GM18508 (cell line): ENCODE measurements at regions not wholly inside any gene's neighbourhood (a gene's known extent, or its start where the extent isn't known, plus 50 kb on each side); places are given as distances from the start of the nearest gene placed in this dataset.

Experiments used
- ATAC-seq: cut with Tn5 transposase; IDR thresholded peaks from one replicate; pipeline ENCODE4 v1.9.1; 2021; ENCODE audit warnings: moderate number of reproducible peaks; ENCODE audit not compliant: insufficient read depth, unreplicated experiment

DNA sequence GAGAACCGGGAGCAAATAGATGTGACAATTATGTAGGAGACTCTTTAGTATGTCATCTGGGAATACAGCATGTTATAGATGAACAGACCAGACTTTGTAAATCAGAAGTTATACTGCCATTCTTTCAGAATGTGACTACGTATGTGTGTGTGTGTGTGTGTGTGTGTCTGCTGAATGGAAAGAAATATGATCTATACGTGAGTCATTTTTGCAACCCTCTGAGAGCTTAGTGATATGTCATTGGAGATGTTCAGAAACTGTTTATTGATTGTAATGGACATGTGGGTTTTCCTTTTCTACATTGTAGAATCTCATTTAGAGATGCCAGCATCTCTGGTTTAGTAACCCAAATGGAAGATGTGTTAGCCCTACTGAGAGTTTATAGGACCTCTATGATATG, 731.5 kb downstream of the TLE1 start:
- no peak for ATAC-seq

DNA sequence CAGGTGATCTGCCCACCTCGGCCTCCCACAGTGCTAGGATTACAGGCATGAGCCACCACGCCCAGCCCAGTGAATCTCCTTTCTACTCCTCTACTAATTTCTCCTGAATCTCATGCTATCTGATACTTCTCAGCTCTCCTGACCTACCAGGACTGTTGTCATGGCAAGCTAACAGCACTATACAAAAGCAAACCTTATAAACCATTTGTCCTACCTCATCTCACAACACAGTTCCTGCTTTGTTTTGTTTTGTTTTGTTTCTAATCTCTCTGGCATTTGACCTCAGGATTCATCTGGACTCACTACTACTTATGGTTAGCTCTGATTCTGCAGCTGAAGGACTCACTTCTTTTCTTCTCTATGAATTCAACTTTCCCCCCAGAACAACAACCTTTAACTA, 734.8 kb downstream of the TLE1 start:
- ATAC-seq: no peak

DNA sequence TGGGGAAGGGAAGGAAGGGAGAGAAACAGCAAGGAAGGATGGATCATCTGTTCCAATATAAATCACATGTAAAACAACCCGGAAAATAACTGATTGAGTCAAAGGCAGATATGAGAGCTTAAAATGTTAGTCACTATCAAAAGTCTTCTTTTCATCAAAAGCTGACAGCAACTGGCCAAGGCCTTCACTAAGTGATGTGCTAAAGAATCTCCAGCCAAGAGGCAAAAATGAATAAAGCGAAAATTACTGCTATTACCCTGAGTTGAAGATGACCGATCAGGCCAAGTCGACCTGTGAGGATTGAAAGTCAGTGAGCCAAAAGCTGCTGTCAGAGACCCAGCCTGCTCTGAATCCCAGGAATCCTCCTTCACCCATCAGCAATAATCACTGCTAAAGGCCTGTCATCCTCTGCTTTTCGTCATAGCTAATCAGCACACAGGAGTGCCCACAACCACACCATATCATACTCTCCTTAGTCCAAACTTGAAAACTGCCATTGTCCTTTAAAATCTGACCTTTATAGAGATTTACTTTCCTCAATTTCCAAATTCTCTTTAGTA, 736.9 kb downstream of the TLE1 start:
- no peak for ATAC-seq

DNA sequence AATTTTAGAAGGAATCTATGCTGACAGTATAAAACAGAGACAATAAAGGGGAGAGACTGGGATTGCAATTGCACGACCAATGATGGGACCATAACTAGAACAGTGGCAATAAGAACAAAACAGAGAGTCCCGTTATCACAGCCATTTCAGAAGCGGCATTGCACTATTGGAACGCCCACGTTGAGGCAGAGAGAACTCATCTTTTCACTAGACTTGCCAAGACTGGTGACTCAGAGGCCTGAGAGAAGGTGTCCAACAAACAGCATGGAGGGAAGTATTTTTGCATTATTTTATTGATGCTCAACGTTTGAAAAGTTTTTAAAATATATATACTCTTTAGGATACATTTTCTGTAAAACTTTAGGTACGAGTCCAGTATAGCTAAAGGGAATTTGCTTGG, 737.7 kb downstream of the TLE1 start:
- ATAC-seq: no peak

DNA sequence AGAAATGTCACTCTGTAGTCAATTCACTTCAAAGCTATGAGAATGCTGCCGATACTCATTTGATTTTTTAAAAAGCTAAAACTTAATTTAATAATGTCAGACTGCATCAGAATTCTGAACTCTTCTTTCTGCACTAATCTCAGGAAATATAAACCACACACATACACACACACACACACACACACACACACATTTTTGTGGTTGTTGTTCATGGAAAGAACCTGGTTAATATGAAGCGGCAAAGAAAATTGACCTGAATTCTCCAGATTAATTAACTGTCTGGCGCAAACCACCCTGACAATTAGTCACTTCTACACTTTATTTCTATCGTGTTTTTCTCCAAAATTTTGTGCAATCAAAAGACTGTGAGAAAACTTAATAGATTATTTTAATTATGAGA, 740.5 kb downstream of the TLE1 start:
- no peak for ATAC-seq

DNA sequence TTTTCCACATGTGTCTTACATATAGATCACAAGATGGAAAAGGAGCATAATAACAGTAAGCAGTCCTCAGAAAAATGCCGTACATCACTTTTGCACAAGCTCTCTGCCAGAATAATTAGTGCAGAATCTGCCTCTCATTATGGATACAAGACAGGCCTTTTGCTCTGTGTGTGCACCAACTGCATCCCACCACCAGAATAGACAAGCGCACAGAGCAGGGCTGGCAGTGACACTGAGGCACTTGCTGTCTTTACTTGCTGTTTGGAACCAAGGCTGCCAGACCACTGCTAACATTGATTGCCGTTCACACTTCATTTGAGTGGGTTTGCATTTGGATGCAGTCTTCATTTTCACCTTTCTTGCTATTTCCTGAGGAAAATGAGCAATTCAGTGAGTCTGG, 741.3 kb downstream of the TLE1 start:
- no peak for ATAC-seq

DNA sequence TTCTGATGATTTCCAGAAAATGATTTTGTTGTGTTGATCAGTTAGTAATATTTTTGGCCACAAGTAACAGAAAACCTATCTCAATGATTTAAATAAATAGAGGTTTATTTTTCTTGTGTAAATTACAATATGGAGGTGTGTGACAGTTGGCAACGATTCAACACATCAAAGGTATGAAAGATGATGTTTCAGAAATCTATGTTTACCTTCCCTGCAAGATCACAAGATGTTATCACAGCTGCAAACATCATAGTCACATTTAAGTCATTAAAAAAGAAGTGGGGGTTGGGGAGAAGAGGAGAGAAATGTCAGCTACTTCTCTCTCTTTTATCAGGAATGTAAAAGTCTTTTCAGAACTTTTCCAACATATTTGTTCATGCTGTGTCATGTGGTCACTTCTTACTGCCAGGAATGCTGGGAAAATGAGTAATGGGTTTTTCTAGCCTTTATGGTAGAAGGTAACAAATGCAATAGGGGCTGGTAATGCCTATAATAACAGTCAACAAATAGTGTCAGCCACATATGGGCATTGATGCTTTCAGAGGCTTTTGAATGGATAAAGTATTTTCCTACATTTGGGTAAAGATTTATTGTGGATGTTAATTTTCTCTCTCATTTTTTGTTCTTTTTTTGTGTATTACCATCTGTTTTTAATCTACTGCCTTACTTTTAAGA, 742.7 kb downstream of the TLE1 start:
- no peak for ATAC-seq

DNA sequence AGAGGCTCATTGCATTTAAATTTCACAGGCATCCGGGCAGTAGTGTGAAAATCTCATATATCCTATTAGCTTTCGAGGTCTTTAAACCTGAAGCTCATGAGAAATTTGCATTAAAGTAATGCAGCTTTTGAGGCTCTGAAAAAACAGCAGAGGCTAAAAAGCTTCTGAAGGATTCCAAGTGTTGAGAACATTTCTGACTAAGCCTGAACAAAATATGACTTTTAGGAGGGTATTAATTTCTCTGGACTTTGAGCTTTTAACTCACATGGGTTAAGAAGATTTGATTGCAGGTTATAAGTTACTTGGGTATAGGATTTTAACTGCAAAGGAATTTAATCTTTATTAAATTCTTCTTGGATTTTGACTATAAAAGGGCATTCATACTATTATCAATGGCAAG, 743.9 kb downstream of the TLE1 start:
- ATAC-seq: no peak

DNA sequence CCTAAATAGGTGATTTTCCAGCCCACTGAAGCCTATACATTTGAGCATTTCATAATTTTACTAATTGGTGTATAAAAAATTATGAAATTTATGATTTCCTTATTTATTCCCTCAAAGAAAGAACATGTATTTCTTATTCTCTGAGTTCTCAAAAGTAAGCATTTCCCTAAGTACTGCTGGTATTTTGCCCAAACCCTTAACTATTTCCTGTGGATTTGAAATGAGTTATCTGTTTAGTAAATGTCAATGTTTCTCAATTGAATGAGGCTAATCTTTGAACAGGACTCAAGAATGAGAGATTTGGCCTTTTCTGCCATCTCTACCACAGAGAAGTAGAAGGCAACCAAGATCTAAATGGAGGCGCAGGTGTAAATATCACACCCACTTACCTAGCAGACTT, 751.7 kb downstream of the TLE1 start:
- ATAC-seq: no peak

DNA sequence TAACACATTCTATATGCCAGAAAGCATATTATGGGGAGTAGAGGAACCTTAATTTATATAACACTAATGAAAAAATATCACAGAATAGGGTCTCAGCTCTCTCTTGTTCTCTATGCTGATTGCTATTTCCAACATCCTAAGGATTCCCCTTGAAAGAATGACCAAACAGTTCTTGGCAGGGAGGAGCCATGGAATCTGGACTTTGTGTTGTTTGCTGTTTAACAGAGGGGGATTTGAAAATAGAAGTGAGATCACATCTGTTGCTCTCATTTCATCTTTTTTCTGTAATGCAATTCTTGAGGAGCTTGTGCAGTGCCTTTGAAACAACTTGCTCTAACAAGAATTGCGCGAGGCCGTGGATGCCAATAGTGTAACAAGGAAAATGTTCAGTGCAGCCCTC, 755.3 kb downstream of the TLE1 start:
- ATAC-seq: no peak

DNA sequence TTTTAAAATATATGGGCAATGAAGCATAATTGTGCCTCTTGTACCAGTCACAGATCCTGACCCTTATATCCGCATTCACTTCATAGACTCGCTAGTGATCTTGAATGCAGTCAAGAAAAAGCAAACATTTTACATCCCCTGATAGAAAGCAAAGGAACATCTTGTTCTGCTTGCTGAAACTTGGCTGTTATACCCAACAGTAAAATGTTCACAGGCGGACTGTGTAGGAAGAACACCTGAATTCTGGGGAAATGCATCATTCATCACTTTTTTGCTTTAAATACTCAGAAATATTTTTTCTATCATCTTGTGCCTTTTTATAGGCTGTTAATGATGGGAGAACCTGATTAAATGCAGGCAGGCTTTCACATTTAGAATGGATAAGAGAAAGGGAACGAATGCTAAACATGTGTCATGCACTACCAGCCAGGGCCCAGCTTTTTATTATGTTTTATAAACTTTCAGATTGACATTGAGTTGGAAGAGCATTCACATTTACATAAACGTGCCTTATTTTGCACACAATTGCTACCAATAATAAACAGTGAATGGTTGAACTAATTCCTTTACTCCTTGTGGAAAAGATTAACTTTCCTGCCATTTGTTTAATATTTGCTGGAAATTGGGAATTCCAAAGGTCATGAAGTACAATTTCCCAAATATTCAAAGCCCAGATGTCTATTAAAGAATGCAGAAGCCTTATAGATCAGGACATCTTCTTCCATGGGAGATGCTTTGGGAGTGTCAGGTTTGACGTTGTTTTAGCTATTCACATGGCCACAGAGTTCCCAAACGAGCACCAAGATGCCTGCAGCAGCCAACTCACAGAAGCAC, 756.2 kb downstream of the TLE1 start:
- ATAC-seq: no peak

DNA sequence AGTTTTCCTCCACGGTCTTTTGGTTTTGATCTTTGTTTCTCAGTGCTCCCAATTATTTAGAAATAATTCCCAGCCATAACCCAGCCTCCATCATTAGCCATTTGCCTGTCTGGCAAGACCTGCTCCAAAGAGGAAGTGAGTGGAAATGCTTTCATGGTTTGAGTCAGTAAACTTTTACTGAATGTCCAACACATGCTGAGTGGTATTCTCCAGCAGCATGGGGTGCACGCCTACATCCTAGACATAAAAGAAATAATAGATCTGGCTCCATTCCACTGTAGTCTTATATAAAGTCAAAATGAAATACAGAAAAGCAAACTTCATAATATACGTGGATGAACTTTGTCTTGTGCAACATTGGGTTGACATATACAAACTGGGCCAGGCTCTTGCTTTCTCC, 757.2 kb downstream of the TLE1 start:
- ATAC-seq: no peak

DNA sequence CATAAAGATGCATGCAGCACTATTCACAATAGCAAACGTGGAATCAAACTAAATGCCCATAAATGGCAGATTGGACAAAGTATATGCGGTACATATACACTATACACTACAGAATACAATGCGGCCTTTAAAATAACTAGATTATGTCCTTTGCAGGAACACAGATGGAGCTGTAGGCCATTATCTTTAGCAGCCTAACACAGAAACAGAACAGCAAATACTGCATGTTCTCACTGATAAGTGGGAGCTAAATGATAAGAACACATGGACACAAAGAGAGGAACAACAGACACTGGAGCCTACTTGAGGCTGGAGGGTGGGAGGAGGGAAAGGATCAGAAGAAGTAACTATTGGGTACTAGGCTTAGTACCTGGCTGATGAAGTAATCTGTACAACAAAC, 758.2 kb downstream of the TLE1 start:
- no peak for ATAC-seq

DNA sequence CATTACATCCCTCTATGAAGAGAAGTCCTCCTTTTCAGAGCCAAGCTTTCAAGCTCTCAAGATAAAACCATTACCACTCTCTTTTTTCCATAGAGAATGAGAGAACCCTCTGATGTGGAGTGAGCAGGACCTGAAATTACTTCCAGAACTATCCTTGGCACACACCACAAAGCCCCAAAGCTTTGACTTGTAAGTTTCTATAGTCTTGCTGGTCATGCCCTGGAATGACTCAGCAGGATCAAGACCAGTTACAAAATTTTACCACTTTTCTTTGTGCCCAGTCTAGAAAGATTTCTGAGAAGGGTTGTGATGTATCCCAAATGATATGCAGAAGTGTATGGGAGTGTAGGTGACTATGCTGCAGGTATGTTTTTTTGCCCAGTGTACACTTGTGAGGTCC, 760.6 kb downstream of the TLE1 start:
- ATAC-seq: no peak

DNA sequence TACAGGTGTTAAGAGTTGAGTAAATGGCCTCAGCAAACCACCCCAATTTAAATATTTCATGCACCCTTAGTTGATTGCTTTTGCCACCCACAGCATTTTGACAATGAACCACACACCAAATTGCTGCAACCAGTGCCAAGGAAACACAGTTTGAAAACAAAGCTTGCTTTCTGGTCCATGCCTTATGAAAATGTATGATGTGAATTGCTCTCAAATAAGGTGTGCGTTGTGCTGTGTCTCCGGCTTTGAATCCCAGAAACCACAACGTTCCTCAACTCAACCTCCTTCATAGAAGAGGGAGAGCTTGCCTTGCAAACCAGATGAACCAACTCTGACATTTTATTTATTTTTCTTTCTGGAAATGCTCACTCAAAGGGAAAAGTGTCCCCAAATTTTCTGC, 762.7 kb downstream of the TLE1 start:
- ATAC-seq: no peak

DNA sequence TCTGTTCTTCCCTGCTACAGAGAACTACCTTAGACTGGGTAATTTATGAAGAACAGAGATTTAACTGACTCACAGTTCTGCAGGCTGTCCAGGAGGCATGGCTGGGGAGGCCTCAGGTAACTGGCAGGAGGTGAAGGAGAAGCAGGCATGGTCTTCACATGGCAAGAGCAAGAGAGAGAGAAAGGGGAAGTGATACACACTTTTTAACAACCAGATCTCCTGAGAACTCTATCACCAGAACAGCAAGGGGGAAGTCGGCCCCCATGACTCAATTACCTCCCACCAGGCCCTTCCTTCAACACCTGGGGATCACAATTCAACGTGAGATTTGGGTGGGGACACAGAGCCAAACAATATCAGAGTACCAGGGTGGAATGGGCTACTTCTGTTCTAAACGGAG, 766.8 kb downstream of the TLE1 start:
- no peak for ATAC-seq

DNA sequence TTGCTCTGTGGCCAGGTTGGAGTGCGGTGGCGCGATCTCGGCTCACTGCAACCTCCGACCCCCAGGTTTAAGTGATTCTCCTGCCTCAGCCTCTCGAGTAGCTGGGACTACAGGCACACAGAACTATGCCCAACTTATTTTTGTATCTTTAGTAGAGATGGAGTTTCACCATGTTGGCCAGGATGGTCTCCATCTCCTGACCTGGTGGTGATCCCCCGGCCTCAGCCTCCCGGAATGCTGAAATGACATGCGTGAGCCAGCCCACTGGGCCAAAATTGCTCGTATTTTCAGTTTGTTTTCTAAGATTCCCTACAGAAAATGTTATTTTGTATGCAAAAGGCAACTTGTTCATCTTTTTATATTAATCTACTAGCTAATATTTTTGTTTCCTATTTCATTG, 782.6 kb downstream of the TLE1 start:
- no peak for ATAC-seq

DNA sequence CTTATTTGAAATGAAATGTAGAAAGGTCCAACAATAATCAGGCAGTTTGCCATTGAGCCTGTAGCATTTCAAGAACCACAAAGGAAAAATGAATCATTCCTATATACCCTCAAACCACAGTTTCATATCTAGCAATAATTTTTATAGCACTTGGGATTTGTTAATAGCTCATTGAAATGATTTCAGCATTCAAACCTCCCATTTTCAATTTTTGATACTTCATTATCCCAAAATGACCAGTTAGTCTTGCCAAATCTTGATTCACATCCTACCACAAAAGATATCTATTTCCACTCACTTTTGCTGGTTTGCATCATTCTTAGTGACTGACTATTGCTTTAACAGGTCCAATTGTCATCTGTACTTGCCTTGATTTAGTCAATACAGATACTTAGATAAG, 790.1 kb downstream of the TLE1 start:
- ATAC-seq: no peak

DNA sequence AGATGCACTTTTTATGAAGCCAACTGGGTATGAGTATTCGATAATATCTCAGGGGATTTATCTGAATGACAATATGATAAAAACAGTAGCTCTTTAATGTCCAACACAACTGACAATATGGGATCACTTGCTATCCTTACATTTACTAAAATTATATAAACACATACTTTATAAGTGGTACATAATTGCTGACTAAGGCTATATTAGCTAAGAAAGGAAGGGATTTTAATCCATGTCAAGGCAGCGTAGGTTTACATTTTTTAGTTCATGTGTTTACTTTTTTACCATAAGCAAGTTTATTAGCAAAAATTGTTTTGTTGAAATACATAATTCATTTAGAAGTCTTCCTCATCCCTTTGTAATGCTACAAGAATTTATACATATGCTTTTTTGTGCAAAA, 796.2 kb downstream of the TLE1 start:
- ATAC-seq: no peak

DNA sequence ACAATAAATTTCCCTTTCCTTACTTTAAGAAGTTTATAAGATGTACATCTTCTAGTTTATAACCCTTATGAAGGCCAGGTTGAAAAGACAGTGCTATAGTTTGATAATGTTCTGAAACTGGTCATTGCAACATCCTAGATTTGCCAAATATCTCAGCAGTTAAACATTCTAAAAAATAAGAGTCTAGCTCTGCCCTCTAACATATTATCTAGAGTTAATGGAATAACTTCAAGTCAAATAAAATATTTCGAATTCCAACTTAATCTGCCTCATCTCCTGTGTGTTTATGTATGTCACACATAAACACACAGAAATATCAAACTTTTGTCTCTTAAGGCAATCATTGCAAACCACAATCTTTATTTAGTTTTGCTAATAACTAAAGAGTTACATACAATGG, 796.6 kb downstream of the TLE1 start:
- no peak for ATAC-seq

DNA sequence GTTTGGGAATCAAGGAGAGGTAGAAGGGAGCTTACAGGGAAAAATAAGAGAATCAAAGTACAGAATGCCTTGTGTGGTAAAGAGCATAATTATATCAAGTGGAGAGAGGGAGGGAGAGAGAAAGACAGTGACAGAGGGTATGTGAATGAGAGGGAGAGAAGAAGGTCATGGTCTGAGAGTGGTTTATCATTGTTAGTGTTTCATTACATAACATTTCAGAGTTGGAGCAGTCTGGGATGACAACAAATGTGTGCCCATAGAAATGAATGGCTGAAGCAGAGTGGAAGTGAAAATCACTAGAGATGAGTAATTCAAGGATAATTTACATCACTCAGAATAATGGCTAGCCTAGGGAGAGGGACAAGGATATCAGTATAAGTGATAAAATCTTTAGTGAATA, 799.2 kb downstream of the TLE1 start:
- no peak for ATAC-seq

DNA sequence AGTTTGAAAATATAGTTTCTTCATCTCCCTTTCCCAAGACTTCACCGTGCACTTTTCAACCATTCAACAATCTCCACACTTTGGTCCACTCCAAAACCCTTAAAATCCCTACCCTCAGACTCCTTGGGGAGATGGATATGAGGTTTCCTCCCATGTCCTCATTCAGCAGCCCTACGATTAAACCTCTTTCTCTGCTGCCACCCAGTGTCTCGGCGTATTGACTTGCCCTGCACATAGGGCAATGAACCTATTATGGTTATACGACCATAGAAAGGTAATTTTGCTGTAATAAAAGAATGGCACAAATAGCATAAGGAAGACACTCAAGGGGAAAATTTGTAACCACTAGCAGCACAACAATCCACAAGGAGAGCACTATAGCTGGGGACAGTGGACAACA, 803.5 kb downstream of the TLE1 start:
- ATAC-seq: no peak
